ENCODE measurements at regions not wholly inside any gene's neighbourhood (a gene's known extent, or its start where the extent isn't known, plus 50 kb on each side); places are given as distances from the start of the nearest gene placed in this dataset.

DNA sequence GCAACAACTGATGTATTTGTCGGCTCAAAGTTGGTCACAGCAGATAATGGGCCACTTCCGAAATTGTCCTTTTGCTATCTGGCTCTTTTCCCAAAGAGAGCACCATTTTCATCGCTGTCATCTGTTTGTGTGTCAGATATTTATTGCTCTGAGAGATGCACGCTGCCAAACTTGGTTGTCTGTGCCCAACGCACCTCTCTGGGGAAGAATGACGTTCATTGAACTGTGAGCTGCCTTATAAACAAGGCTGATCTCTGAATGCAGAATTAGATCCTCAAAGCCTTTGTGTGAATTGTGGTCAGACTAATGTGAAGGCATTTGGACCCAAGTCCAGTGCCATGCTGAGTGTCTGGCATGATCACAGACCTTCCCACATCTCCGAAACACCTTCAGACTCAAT, 174.7 kb upstream of the LYZL1 start:
- DNase-seq (ENCODE audit: low spot score) = no peak

DNA sequence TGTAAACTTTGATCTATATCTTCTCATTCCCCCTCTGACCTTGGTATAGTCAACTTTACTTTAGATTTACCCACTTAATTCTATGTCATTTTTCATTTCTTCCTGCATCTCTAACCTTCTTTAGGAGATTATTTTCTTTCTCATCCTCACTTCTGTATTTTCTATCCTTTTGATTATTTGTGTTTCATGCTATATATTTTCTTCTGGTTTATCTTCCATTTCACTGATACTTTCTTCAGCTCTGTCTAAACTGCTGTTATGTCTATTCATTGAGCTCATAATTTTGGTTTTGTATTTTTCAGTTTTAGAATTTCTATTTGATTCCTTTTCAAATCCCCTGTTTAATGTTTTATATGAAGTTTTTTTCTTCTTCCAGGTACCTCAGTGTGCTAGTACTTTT, 171.1 kb upstream of the LYZL1 start:
- no peak for DNase-seq (ENCODE audit: low spot score)

DNA sequence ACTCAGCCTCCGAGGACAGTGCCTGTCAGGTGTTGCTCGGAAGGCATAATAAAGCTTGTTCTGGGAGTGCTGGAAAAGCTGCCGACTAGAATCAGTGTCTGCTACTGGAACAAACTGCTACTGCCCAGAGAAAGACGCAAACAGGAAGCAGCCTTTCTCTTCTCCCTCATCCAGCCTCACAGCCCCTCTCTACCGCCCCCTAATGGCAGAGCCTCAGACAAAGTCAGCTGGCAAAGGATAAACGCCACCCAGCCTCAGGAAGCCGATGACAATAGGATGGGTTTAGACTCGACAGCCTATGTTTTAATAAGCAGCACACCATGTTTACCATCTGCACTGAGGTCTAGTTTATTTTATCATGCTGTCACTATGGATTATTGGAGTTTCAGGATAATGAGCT, 169.5 kb upstream of the LYZL1 start:
- peak; percentile 34 for DNase-seq (ENCODE audit: low spot score)

DNA sequence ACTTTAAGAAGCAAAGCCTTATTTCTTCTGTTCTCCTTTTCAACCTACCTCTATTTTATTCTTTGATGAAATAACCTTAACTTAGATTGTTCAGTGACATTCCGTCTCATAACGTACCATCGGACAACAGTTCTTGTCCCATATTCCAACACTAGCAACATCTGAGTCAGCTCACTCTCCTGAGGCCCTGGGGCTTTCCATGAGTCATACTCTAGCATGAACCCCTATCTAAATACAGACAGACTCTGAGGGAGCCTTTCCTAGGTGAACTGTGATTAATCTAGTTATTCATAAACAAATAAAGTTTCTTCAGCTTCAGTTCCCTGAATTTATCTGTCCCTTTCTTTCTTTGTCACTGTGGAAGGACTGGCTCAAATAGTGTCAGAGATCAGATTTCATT, 168.7 kb upstream of the LYZL1 start:
- no peak for DNase-seq (ENCODE audit: low spot score)

DNA sequence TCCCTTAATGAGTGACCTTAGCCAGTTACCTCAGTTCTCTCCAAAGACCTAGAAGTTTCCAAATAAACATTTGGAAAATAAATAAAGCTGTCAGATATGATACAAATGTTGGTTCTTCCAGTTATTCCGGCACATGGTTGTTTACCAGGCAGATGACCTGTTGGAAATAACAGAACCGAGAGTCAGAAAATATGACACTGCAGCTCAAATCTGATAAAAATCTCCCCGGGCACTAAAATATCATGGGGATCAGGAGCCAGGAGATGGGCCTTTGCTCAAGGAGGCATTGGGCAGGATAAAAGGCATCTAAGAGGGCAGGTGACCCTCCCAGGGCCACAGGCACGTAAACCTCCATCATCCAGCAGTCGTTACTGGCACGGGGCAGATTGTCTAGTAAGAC, 164.0 kb upstream of the LYZL1 start:
- DNase-seq (ENCODE audit: low spot score) = no peak

DNA sequence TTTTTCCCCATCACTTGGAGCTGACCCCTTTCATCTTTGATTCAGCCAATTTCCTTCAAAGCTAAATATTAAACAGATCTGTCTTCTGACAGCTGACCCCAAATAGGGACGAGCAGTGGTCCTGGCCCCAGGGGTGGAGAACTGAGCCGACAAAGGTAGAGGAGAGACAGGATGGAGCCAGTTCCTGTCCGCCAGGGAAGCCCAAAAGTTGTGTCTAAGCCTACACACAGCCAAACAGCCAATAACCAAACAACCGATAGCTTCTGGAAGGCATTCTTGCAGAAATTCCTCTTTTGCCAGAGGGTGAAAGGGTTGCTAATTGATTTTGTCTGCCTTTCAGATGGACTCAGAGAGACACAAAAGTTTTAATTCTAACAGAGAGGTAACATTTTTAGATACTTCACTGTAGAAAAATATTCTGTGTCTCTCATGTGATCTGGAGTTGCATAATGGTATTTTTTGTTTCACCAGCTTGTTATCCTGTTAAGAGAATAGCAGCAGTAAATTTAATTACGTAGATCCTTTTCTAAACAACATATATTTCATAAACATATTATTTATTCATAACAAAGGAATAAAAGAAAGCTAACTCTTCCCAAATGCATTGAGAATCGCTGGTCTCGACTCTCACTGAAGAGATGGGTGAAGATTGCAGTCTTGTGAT, 161.7 kb upstream of the LYZL1 start:
- DNase-seq (ENCODE audit: low spot score) = no peak

DNA sequence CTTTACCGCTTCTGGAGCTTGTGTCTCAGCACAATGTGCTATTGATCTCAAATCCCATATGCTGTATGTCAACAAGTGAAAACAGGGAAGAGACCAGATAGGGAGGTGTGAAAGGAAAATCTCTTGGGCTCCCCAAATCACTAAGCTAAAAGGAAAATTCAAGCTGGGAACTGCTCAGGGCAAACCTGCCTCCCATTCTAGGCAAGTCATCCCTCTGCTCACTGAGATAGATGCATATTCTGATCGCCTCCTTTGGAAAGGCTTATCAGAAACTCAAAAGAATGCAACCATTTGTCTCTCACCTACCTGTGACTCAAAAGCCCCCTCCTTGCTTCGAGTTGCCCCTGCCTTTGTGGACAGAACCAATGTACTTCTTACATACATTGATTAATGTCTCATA, 161.1 kb upstream of the LYZL1 start:
- no peak for DNase-seq (ENCODE audit: low spot score)

DNA sequence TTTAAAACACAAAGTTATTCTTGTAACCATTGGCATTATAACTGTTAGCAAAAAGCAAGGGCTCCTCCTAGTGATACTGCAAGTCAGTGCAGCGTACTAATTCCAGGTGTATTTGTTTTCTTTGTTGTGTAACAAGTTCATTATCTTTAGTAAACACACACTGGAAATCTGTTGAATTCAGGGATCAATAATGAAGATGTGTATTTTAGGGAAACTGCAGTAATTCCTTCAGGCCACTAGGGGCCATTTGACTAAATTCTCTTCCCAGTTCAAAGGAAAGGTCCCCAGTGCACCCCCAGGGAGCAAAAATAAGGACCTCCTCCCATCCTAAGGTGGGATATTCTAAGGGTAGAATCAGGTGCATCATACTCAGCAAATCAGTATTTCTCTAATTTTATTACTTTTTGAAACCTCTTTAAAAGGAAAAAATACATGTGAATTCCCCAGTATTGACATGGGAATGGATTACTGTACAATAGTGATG, 158.6 kb upstream of the LYZL1 start:
- DNase-seq (ENCODE audit: low spot score) = peak; percentile 55

DNA sequence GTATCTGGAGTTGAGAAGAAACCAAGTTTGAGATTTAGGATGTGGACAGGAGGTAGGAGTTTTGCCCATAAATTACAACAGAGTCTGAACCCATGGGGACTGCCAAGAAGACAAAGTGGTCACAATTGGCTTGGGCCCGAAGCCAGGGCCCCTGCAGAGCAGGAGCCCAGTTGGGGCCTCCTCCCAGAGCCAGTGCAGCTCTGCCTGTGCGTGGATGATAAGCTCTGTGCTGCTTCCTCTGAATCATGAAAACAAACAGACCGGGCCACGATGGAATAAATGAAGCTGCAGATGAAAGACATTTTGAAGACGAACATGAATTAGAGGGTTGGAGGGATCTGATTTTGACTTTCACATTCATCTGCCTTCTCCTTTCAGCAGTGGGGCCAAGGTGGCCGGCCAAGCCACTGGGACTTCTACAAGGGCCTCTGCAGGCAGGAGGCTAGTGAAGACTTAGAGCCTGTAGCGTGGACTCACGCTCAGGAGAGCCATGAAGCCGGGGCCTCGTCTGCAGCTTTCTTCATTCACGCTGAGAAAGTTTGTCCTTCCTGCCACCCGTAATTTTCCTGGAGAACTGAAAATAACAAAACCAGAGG, 156.8 kb upstream of the LYZL1 start:
- DNase-seq (ENCODE audit: low spot score) = no peak

DNA sequence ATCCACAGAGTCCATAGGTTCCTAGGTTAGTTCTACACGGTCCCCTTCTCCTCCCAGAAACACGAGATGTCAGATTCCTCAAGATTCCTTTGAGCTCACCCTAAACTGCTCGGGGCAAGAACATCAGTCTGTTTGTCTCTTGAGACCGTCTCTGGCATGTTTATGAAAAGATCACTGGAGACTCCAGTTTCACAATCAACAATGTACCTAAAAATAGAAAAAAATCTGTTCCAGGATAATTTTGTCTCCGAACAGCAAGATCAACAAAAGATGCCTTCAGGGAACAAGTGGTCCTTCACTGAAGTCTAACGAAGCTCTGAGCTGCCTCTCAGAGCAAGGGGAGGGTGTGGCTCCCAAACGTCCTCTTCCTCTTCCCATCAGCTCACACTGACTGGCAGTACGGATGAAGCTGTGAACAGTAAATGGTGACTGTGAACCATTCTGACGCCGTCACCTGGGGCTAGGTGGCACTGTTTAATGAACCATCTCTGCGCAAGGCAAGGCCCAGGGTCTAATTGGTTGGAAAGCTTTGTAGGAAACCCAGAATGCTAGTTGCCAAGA, 156.2 kb upstream of the LYZL1 start:
- no peak for DNase-seq (ENCODE audit: low spot score)

DNA sequence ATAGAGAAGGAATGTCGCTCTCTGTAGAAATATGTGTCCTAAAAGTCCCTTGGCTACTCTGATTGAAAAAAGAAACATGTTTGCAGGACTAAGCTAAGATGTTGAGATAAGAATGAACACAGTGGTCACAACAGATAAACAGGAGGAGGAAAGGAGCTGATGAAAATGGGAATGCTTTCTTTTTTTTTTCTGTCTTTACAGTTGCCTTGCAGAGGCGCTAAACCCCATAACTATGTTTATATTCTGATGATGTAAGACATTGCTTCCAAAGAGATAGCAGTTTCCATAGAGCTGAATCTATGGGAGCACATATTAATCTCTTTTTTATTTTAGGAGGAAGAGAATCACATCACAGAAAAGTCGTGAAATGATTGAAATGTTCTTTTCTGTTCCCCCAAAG, 153.5 kb upstream of the LYZL1 start:
- no peak for DNase-seq (ENCODE audit: low spot score)

DNA sequence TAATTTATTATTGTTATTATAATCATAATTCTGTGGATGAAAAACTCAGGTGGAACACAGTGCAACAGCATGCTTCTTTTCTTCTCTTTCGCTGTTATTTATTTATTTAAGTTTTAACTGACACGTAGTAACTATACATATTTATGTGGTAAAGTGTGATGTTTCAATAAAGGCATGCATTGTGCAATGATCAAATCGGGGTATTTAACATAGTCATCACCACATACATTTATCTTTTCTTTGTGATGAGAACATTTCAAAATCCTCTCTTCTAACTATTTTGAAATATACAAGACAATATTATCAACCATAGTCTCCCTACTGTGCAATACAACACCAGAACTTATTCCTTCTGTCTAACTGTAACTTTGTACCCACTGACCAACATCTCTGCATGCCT, 152.5 kb upstream of the LYZL1 start:
- DNase-seq (ENCODE audit: low spot score) = no peak

DNA sequence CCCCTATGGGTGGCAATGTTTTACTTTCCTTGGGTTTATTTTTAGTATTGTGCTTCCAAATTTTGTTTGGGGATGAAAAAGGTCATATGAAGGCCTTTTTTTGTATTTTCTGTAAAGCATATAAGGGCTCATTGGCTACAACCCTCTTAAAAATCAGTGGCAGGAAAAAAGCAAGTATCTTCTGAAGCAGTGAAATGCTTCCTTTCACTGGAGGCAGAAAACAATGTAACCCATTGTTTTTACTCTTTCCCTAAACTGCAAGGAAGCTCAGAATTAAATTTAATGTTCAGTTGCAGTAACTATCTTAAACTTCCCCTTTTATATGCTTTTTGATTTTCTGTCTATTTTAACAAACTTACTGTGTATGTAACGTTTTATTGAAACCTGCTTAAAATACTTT, 148.7 kb upstream of the LYZL1 start:
- DNase-seq (ENCODE audit: low spot score) = no peak

DNA sequence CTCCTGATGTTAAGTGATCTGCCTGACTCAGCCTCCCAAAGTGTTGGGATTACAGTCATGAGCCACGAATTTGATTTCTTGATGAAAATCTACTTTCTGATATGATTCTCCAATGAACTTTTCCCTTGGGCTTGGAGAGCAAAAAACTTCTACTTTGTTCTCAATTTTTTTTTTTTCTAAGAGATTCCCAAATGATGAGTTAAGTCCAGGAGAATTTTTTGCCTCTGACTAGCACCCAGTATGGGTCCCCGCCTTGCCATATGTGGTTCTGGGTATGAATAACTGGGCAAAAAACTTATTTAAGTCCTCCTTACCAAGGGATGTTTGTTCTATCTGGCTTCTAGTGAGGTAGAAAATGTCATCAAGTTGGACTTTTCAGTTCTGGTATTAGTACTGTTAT, 147.9 kb upstream of the LYZL1 start:
- DNase-seq (ENCODE audit: low spot score) = no peak

DNA sequence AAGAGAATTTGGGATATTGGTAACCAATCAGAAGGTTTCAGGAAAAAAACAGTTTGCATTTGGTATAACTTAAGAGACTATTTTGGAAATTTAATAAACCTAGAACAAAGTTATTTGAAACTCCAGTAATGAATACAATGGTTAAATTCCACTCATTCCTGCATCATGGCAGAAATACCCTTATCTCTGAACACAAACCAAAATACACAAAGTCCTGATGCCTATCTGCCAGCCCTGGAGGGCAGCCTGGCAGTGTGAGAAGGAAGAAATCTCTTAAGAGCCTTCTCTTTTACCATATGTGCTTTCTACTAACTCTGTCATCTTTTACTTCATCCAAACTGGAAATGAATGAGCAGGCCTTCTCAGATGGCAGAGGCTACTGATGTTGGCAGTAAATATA, 147.1 kb upstream of the LYZL1 start:
- DNase-seq (ENCODE audit: low spot score) = no peak

DNA sequence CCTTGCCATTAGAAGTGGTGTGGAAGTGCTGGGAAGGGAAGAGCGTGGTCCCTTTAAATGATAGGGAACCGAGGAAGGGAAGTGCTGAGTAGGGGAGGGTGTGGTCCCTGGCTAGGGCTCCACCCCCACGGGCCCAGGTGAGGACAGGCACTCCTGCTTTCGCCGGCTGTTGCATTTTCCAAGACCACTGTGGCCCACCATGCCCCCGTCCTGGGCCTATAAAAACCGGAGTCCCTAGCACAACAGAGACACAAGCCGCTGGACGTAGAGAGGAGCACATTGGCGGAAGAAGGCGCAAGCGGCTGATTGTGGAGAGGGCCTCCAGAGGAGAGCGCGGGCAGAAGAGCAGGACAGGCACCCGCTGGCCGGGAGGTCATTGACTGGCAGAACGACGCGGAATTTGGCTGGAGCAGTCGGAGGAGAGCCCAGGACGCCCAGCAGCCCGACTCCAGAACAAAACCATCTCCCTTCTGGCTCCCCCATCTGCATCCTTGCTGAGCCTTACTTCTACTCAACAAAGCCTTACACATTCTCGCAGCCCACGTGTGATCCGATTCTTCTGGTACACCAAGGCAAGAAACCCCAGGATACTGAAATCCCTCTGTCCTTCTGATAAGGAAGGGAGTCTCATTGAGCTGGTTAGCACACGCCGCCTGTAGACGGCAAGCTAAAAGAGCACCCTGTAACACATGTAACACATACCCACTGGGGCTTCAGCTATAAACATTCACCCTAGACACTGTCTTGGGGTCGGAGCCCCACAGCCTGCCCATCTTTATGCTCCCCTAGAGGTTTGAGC, 146.2 kb upstream of the LYZL1 start:
- no peak for DNase-seq (ENCODE audit: low spot score)

DNA sequence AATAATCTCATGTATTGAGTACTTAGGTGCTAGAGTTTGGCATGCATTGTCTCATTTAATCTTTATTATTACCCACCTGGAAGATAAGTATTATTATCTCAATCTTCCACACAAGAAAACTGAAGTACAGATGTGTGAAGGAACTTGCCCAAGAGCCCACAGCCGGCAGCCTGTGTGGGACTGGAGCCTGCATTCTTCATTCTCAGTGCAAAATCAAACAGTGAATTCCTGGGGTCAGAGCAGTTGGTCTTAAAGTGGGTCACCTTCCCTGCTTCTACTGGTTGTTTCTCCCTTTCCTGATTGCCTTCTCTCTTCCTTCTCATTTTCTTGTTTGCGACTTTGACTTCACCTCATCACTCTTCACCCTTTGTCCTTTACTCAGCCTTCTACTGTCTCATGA, 144.7 kb upstream of the LYZL1 start:
- DNase-seq (ENCODE audit: low spot score) = no peak

DNA sequence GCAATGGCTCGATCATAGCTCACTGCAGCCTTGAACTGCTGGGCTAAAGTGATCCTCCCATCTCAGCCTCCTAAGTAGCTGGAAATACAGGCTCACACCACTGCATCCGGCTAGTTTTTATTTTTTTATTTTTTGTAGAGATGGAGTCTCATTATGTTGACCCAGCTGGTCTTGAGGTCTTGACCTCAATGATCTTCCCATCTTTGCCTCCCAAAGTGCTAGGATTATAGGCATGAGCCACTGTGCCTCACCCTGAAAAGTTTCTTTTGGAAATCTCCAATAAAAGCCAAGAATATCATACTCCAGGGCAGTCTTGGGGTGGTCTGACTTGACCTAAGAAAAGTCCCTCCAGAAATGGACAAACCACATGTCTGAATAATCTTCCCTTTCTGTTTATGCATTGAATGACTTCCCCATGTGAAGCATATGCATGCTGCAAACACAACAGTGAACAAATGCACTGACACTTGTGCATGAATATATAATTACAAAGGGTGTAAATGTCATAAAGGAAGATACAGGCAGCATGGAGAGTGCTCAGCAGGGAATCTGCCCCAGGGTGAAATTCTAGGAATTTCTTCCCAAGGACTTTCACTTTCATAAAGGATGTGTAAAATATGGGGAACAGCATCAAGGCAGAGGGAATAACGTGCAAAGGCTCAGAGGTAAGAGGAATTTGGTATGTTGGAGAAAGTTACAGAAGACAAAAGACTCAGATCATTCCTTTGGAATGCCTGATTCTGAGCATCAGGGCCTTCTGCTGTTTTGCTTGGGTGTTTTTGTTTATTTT, 142.4 kb upstream of the LYZL1 start:
- DNase-seq (ENCODE audit: low spot score) = no peak

DNA sequence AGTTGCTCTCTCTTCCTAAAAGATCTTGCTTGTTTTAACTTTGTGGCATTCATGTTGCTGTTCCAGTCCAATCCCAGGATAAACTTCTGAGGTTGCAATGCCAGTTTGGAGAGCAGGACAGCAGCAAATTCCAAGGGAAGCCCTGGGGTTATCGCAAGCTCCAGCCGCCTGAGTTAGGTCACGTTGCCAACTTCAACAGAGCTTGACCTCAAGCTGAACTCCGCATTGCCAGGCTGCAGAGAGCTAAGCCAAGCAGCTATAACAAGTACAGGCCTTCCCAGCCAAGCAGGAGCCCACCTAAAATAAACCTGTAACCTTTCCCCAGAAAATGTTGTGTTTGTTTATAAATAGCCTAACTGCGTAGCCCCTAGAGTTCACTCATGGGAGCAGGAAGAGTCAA, 138.9 kb upstream of the LYZL1 start:
- DNase-seq (ENCODE audit: low spot score) = no peak

DNA sequence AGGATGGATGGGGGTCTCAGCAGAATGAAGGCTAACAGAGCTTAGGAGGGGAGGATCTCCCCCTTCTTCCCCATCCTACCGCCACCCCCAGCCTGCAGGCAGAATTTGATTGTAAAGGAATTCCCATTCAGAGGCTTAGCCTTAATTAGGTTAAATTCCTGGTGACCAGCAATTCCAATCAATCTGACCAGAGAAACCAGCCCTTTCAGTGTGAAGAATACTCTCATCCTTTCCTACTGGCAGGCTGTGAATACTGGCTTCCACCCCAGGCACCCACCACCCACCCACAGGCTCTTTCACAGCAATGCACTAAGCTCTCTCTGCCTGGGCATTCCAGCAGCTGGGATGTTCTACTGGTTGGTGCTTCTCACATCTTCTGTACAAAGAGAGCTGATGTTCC, 137.9 kb upstream of the LYZL1 start:
- DNase-seq (ENCODE audit: low spot score) = no peak

DNA sequence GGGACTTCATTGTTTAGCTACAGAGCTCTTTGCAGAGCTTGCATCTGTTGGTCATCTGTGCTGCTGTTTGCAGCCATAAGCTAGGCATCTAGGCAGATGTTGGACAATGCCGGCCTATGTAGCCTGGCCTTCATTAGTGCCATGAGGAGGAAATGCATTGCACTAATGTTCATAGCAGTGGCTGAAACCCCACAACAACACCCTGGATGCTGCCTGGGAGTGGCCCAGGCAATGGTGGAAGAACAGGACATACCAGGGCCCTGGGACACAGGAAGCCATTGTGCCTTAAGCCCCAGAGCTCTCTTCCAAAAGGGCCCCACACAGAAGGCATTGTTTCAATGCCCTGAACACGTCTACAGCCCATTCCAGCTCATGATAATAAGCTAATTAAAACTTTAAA, 131.5 kb upstream of the LYZL1 start:
- DNase-seq (ENCODE audit: low spot score) = no peak

DNA sequence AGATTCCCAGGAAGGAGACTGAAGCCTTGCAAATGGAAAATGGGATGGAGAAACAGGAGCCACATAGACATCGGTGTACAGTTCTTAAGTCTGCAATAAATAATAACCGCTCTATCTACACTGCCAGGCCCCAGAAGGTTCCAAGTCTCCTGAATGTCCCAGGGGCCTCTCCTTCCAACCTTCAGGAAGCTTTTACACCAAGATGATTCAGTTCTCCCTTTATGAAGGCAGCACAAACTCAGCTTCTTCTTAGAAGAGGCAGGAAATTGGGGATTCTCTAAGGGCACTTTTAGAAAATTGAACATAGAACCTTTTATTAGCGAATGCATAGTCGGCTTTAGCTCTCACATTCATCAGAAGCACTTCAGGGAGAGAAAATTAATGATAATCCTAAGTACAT, 130.8 kb upstream of the LYZL1 start:
- no peak for DNase-seq (ENCODE audit: low spot score)

Data from HuH-7.5 (cell line).